ENCODE measurements at regions not wholly inside any gene's neighbourhood (a gene's known extent, or its start where the extent isn't known, plus 50 kb on each side); places are given as distances from the start of the nearest gene placed in this dataset.

GRCh38 chr21:38147391-38147790, 109.4 kb upstream of the KCNJ15 start:
- DNase-seq (ENCODE audit: low read depth in 1 of 2, low spot score in 1 of 2), result no peak

DNA sequence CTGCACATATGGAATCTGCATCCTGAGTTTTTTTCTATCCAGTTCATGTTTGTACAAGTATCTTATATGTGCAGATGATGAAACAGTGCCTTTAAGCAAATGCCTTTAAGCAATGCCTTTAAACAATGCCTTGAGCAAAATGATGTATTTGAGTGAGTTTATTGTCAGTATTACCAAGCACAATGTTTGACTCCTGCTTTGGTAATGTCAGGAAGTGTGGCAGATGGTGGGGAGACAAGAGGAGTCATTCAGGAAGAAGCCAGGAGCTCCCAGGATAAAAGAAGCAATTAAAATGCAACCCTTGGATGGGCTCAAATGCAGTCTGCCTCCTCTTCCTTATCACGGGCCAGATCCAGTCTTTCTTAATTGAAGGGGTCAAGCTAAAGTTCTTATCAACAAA, 108.7 kb upstream of the KCNJ15 start:
- no peak for DNase-seq (ENCODE audit: low read depth in 1 of 2, low spot score in 1 of 2)

DNA sequence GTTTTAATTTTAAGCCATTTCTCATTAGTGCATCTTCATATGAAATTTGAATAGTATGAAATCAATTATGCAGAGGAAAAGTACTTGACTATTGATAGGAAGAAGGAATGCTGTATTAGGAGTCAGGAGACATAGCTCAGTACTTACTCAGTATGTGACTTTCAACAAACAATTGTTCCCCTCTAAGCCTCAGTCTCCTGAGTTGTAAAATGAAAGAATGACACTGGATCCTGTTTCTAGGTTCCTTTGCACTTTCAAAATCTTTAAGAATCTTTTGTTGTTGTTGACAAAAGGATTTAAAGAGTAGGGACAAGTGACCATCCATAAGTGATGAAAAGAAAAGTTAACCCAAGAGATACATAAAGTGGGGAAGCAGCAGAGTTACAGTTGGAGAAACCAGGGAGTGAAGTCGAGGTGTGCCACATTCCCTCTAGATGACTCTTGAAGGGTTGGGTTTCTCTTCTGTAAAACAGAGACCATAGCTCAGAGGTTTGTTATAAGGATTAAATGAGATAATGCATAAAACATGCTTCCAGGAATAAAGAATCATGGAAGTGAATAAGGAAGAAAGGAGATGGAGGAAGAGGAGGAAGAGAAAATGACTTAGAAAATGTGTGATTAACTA, 105.7 kb upstream of the KCNJ15 start:
- DNase-seq (ENCODE audit: low read depth in 1 of 2, low spot score in 1 of 2), result no peak

DNA sequence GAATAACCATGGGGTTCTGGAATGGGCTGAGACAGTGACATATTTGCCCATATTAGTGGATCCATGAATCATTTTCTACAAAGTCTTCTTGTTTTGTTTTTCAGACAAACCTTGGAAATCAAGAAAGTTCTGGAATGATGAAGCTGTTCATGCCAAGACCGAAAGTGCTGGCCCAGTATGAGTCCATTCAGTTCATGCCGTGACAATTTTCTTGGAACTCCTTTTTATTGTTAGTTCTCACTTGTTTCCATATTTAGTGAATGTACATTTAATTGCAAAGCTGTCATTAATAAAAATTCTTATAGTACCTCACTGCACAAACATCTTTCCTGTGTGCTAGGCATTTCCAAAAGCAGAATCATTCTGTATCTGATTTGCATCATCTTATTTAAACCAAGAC, 100.6 kb upstream of the KCNJ15 start:
- DNase-seq (ENCODE audit: low read depth in 1 of 2, low spot score in 1 of 2), result no peak

GRCh38 chr21:38159355-38159754, 97.4 kb upstream of the KCNJ15 start:
- peak; percentile 2 to 52 for DNase-seq (ENCODE audit: low read depth in 1 of 2, low spot score in 1 of 2)

DNA sequence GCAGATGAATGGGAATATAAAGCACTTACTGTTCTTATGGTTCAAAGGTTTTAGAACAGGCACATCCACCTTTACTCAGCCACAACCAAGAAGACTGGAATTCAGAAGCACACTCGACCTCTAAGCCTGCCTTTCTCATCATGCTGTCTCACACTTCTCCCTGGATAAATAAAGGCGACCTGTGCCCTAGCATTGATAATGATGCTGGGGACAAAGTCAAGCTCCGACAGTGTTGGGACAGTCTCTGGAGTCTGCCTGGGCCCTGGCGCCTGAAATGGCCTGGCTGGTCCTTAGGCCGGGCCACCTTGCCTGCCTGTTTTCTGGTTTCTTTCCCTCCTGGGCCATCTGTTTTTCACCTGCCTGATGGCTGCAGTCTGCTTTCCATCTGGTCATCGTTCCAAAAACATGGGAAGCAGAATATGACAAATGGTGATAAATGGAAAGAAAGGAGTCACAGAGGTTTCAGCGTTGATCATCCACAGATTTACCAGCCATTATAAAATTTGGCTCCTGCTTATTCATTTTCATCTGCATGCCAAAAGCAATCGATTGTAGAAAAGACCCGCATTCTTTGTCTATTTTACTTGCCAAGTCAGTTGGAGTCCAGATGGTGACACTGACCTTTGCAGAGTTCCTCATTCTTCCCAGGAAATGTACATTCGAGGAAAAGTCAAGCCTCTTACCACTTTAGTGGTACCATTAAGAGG, 91.2 kb upstream of the KCNJ15 start:
- no peak for DNase-seq (ENCODE audit: low read depth in 1 of 2, low spot score in 1 of 2)

DNA sequence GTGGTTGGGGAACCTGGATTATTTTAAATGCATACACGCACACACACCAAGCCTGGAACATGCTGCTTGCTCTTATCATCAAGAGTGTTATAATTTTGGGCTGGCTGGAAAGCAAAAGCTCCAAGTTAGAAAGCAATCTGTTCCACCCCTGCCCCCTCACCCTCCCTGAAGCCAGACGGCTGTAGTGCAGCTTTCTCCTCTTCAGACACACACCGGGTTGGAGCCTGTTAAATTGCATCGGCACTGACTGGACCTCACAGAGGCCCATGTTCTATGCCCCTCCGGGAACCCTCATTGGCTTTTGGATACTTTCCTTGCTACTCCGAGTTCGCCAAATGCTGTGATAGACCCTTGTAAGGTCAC, 90.6 kb upstream of the KCNJ15 start:
- DNase-seq (ENCODE audit: low read depth in 1 of 2, low spot score in 1 of 2), result no peak

GRCh38 chr21:38167345-38167744, 89.4 kb upstream of the KCNJ15 start:
- no peak for DNase-seq (ENCODE audit: low read depth in 1 of 2, low spot score in 1 of 2)

- no peak for DNase-seq (ENCODE audit: low read depth in 1 of 2, low spot score in 1 of 2)
These were observed 86.5 kb upstream of the KCNJ15 start for GRCh38 chr21:38170283-38170682.

GRCh38 chr21:38170704-38171682, 85.8 kb upstream of the KCNJ15 start:
- no peak for DNase-seq (ENCODE audit: low read depth in 1 of 2, low spot score in 1 of 2)

DNA sequence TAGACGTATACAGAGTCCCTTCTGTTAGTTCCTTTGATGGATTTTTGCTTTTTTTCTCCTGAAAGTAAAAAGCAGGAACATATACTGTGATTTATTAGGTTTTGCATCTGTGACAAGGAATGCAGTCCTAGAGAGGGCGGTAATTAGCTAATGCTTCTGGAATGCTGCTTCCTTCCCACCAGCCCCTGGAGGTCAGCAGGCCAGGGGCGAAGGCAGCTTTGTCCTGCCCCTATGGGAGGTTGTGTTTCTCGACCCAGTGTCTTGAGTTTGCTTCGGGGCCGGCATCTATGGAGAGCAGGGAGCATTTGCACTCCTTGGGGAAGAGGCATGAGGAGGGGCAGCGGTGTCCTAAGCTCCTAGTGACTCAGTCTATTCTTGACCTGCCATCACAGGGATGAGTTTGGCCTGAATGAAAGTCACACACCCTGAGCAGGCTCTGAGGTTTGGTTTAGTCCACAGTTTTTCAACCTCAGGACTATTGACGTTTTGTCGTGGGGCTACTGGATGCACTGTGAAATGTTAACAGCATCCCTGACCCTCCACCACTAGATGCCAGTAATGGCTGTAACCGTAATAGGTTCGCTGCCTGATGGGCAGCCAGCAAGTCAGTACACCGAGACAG, 85.0 kb upstream of the KCNJ15 start:
- DNase-seq (ENCODE audit: low read depth in 1 of 2, low spot score in 1 of 2), result no peak

DNA sequence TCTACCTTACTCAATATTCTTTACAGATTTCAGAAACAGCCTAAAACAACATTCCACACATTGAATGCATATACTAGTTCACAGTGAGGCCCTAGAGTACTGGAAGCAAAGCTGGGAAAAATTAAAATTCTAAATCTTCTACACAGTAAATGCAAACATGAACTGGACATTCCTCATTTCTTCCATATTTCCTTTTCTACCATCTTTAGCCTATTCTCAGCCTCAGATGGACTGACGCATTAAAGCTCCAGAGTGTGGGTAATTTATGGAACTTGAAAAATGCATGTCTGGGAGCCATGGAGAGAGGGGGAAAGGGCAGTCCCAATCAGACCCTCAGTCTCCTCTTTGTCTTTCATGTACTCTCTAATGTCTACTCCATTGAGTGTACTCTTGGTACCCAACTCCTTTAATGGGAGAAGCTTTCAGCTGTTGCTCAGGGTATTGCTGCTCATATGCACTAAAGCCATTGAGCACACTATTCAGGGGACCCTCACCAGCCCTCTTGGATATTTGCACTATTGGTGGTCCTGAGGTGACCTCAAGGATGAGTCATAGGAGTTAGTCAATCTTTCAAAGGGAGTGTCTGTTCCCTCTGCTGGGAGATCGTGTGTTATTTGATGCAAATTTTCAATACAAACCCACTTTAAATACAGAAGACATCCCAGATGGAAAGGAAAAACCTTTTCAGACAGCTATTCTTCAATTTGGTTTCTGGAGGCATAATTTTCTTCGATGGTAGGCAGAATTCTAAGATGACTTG, 83.3 kb upstream of the KCNJ15 start:
- no peak for DNase-seq (ENCODE audit: low read depth in 1 of 2, low spot score in 1 of 2)

DNA sequence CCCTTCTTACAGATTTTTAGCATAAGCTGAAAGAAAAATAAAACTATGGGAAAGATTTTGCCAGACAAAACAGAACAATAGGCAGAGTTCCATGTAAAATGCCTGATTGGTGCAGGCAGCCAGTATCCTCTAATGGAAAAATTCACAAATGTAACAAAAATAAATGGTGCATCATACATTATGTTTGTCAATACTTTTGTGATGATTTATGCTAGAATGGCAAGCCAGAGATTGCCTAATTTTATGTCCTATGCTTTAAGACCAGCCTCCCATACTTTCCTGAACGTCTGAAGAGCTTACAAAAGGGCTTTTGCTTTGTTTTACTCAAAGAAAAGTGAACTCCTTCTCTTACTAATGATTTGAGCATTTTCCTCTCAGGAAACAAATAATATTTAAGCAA, 81.5 kb upstream of the KCNJ15 start:
- no peak for DNase-seq (ENCODE audit: low read depth in 1 of 2, low spot score in 1 of 2)

DNA sequence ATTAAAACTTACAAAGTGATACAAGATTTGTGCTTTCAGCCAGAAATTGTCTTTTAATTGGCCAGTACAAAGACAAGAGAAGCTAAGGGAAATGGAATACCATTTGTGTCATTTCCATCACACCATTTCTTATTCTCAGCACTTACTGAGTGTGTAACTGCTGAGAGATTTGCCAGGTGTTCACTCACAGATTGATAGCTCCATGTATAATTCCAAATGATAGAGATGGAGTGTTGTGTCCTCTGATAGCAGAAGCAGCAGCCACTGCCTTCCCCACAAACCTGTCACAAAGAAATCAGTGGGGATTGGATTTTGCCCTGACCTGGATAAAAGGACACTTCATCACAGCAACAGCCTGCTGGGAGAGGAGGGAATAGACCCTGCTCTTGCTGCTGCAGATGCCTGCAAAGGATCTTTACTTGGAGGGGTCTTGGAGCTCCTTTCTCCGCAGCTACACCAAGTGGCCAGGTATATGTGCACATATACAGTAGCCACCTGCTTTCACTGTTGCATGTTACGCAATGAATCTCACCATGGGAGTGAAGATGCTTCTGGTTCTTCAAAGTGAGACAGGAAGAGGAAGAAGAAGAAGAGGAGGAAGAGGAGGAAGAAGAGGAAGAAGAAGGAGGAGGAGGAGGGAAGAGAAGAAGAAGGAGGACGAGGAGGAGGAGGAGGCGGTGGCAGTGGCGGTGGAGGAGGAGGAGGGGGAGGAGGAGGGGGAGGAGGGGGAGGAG, 78.7 kb upstream of the KCNJ15 start:
- no peak for DNase-seq (ENCODE audit: low read depth in 1 of 2, low spot score in 1 of 2)

DNA sequence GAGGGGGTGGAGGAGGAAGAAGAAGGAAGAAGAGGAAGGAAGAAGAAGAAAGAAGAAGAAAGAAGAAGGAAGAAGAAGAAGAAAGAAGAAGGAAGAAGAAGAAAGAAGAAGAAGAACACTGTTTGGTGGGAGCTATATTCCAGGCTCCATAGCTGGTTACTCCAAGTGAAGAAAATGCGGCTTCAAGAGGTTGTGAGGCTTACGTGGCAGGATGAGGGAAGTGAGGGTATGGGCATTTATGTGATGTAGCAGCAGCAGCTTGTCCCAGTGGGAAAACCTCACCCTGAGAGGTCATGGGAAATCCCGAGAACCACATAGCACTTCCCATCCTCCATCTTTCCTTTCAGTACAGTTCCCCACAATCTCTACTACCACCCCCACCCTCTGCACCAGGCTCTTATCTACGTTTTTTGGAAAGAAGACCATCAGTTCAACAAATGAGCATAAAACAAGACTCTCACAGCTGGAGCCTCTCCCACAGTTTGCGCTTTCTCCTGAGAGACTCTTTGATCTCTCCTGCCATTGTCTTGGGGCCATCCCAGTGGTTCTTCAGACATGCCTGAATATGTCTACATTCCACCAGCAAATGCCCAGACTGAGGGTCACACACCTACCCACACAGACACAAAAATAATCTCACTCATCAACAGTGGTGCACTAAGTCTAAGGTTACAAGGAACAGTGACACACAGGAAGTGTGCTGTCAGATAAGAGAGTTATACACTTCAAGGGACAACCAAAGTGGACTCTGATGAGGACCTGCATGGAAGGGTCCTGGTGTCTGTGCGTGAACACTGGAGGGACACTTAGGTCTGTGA, 77.9 kb upstream of the KCNJ15 start:
- no peak for DNase-seq (ENCODE audit: low read depth in 1 of 2, low spot score in 1 of 2)

DNA sequence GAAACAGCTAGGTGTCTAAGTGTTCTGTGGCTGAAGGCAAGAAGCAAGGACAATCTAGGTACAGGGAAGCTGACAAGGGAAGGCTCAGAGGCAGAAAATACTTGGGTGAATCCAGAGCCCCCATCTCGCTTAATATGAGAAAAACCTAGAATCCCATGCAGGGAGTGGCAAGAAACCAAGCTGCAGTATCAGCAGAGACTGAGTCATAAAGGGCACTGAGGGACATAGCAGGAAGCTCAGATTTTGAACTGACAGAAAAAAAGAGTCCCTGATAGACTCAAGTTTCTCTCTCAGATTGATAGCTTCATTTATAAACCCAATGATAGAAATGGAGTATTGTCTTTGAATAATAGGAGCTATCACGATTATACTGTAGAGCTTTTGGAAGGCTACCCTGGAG, 77.3 kb upstream of the KCNJ15 start:
- DNase-seq (ENCODE audit: low read depth in 1 of 2, low spot score in 1 of 2), result no peak

DNA sequence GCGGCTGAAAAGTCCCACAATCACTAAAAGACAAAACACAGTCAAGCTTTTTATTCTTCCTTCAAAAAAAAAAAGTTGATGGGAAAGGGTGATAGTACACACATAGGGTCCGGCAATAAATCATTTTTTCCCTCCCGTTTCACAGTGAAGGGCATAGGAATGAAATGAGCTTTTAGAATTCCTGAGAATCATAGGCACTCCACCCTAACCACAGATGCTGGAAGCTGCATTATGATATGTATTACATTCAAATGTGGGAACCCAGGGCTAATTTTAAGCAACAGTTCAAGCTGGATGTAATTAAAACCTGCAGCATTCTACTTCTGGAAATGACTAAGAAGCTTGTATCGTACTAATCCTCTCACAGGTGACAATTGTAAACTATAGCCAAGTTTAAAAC, 75.7 kb upstream of the KCNJ15 start:
- DNase-seq (ENCODE audit: low read depth in 1 of 2, low spot score in 1 of 2), result no peak

- DNase-seq (ENCODE audit: low read depth in 1 of 2, low spot score in 1 of 2), result no peak
These were observed 74.3 kb upstream of the KCNJ15 start for GRCh38 chr21:38182370-38182985.

DNA sequence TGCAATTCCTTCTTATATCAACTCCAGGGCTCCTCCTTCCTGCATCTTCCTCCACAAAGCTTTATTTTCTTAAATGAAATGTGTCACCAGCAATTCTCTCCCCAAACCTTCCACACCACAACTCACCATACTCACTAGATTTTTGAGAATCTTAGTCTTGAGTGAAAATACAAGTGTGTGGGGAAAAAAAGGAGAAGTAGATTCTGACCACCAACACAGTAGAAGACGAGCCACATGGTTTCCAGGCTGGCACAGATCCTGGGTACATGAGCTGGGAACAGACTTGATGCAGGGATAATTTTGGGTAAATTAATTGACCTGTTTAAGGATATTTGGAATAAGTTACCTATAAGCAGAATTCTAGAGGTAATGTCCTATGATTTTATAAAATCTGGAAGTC, 72.8 kb upstream of the KCNJ15 start:
- DNase-seq (ENCODE audit: low read depth in 1 of 2, low spot score in 1 of 2), result no peak
